ENCODE measurements at regions not wholly inside any gene's neighbourhood (a gene's known extent, or its start where the extent isn't known, plus 50 kb on each side); places are given as distances from the start of the nearest gene placed in this dataset.
"Not testable (repeated sequence)": the region's sequence is repeated elsewhere in the genome, so short reads cannot be mapped to it uniquely, and the experiment has no call there.

DNA sequence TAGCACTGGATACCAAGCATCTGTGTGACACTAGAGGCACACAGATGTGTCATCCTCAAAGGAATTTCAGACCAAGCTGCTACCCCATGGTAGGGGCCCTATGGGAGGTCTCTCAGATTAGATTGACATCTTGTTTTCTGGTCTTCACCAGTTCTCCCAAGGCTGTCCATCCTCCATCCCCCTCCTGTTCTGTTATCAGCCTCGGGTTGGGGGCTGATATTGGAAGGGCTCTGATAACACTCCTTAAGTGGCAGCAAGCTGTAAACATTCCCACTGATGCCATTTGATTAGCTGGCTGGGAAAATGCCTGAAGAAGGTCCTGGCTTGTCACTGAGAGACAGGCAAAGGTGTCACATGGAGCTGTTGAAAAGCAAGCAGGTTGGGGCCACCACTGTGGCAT lies 185.9 kb upstream of the RBM19 start:
- FAIRE-seq (no peak), DNase-seq (ENCODE audit: low read depth, low spot score) (no peak)
- no peak overlapping the region for H3K4me3 ChIP-seq (replicated peaks in 1 of 3; ENCODE audit: insufficient read depth in 1 of 3, low read depth in 1 of 3, low read length in 3 of 3)
- no peak overlapping the region for H3K4me2 ChIP-seq (ENCODE audit: insufficient read depth, low read length)
- no TSS peak for BruUV-seq (replicated peaks)
- intact Hi-C loops (cut with micrococcal nuclease): no loop called here
- H4K20me1 ChIP-seq (replicated peaks; ENCODE audit: control insufficient read depth, extremely low read depth, insufficient read depth, low read length): no peaks in the 10 kb centered on the region
- no peaks in the 10 kb centered on the region for H3K9me1 ChIP-seq (replicated peaks; ENCODE audit: control insufficient read depth, extremely low read depth, insufficient read depth, low read length)
- H3K9ac ChIP-seq (replicated peaks; ENCODE audit: extremely low read depth, insufficient read depth, low read length): no peak overlapping the region
- no peak overlapping the region for H2AFZ ChIP-seq (ENCODE audit: low read depth, low read length)
- dilution Hi-C loops (cut with MboI; ENCODE audit: extremely low pct_ligation_motif_present, low sequenced_read_pairs): no loop called here
- H3K79me2 ChIP-seq (ENCODE audit: control insufficient read depth, insufficient read depth, low read length): no peaks in the 10 kb centered on the region
- CTCF ChIA-PET: no interaction called here
- H3K27ac ChIP-seq (ENCODE audit: insufficient read depth, low read depth, low read length): no peak overlapping the region
- H3K9me3 ChIP-seq (replicated peaks; ENCODE audit: control insufficient read depth, insufficient read depth, low read length): no peaks in the 10 kb centered on the region
- H3K4me1 ChIP-seq (ENCODE audit: control insufficient read depth, extremely low read depth, insufficient read depth, low read length): no peaks in the 10 kb centered on the region
- TF ChIP-seq EZH2 (IDR thresholded peaks at IDR 0.05; ENCODE audit: borderline replicate concordance, low read depth, low read length, severe bottlenecking): no peak
- no peak for TF ChIP-seq MAX (IDR thresholded peaks at IDR 0.05; ENCODE audit: insufficient read depth, insufficient read length)
- H3K36me3 ChIP-seq (ENCODE audit: control insufficient read depth in 2 of 2, extremely low read depth in 1 of 2, insufficient read depth in 2 of 2, low read length in 2 of 2): no peaks in the 10 kb centered on the region
- H3K27me3 ChIP-seq (ENCODE audit: control insufficient read depth in 2 of 2, insufficient read depth in 2 of 2, low read length in 2 of 2): no peaks in the 10 kb centered on the region
- POLR2A ChIA-PET: no interaction called here

DNA sequence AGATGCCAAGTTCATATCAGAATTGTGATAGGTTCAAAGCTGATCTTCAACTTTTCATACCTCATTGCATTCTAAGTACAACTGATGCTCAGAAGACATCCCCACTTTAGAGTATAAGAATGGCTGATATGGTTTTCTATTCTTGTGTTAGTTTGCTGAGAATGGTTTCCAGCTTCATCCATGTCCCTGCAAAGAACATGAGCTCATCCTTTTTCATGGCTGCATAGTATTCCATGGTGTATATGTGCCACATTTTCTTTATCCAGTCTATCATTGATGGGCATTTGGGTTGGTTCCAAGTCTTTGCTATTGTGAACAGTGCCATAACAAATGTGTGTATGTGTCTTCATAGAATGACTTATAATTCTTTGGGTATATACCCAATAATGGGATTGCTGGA lies 184.5 kb upstream of the RBM19 start:
- H3K4me2 ChIP-seq (ENCODE audit: insufficient read depth, low read length): not testable (repeated sequence)

More for the DNA sequence above, 184.5 kb upstream of the RBM19 start:
- H3K9me3 ChIP-seq (replicated peaks; ENCODE audit: control insufficient read depth, insufficient read depth, low read length); H2AFZ ChIP-seq (ENCODE audit: low read depth, low read length); H3K27me3 ChIP-seq (ENCODE audit: control insufficient read depth in 2 of 2, insufficient read depth in 2 of 2, low read length in 2 of 2); FAIRE-seq; H3K9me1 ChIP-seq (replicated peaks; ENCODE audit: control insufficient read depth, extremely low read depth, insufficient read depth, low read length); H3K36me3 ChIP-seq (ENCODE audit: control insufficient read depth in 2 of 2, extremely low read depth in 1 of 2, insufficient read depth in 2 of 2, low read length in 2 of 2); intact Hi-C loops (cut with micrococcal nuclease); H3K79me2 ChIP-seq (ENCODE audit: control insufficient read depth, insufficient read depth, low read length); dilution Hi-C loops (cut with MboI; ENCODE audit: extremely low pct_ligation_motif_present, low sequenced_read_pairs); DNase-seq (ENCODE audit: low read depth, low spot score); POLR2A ChIA-PET; H4K20me1 ChIP-seq (replicated peaks; ENCODE audit: control insufficient read depth, extremely low read depth, insufficient read depth, low read length); H3K27ac ChIP-seq (ENCODE audit: insufficient read depth, low read depth, low read length); H3K4me3 ChIP-seq (replicated peaks in 1 of 3; ENCODE audit: insufficient read depth in 1 of 3, low read depth in 1 of 3, low read length in 3 of 3); BruUV-seq (replicated peaks); H3K4me1 ChIP-seq (ENCODE audit: control insufficient read depth, extremely low read depth, insufficient read depth, low read length); CTCF ChIA-PET; H3K9ac ChIP-seq (replicated peaks; ENCODE audit: extremely low read depth, insufficient read depth, low read length): not testable (repeated sequence)

All from endothelial cell of umbilical vein (primary cell).